ENCODE measurements at regions not wholly inside any gene's neighbourhood (a gene's known extent, or its start where the extent isn't known, plus 50 kb on each side); places are given as distances from the start of the nearest gene placed in this dataset.

DNA sequence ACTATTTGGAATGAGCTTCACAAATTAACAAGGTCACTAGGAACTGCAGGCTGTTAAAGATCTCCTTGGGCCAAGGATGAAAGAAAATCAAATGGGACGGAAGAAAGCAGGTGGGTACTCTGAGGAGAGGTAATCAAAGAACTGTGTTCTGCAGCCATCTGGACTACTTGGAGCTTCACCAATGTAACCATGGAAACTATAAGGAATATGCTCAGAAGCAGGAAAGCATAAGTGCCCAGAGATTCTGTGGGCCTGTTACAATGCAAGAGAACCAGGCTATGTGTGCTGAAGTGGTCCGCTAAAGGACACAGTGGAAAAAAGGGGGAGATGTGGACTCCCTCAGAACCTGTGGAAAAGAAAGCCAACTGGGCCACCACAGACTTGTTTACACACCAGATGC lies 238.5 kb downstream of the PTGER3 start:
- TF ChIP-seq, protein P1, sequence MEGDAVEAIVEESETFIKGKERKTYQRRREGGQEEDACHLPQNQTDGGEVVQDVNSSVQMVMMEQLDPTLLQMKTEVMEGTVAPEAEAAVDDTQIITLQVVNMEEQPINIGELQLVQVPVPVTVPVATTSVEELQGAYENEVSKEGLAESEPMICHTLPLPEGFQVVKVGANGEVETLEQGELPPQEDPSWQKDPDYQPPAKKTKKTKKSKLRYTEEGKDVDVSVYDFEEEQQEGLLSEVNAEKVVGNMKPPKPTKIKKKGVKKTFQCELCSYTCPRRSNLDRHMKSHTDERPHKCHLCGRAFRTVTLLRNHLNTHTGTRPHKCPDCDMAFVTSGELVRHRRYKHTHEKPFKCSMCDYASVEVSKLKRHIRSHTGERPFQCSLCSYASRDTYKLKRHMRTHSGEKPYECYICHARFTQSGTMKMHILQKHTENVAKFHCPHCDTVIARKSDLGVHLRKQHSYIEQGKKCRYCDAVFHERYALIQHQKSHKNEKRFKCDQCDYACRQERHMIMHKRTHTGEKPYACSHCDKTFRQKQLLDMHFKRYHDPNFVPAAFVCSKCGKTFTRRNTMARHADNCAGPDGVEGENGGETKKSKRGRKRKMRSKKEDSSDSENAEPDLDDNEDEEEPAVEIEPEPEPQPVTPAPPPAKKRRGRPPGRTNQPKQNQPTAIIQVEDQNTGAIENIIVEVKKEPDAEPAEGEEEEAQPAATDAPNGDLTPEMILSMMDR (IDR thresholded peaks at IDR 0.05; ENCODE audit: insufficient read depth, low read length): no peak

DNA sequence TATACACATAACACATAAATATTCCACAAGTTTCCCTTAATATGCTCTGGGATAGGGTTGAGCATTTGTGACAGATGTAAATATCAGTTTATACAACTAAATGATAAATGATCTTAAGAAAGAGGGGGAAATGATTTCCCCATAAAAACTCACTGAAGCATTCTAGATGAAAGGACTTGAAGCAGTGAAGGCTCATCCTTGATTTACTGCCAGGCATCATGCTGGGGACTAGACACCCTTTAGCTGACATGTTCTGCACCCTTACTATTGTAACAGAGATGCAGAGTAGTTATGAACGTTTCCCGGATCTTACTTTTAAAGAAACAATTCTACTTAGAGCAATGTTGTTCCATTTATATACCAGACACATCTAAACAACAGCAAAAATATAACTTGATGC lies 235.8 kb downstream of the PTGER3 start:
- DNase-seq (ENCODE audit: low read depth): no peak
- TF ChIP-seq, protein P1 (IDR thresholded peaks at IDR 0.05; ENCODE audit: insufficient read depth, low read length): no peak
- H3K4me3 ChIP-seq (ENCODE audit: low read depth, low read length): no peak overlapping the region

More for the DNA sequence above, 238.5 kb downstream of the PTGER3 start:
- DNase-seq (ENCODE audit: low read depth): no peak
- H3K4me3 ChIP-seq (ENCODE audit: low read depth, low read length): no peak overlapping the region

DNA sequence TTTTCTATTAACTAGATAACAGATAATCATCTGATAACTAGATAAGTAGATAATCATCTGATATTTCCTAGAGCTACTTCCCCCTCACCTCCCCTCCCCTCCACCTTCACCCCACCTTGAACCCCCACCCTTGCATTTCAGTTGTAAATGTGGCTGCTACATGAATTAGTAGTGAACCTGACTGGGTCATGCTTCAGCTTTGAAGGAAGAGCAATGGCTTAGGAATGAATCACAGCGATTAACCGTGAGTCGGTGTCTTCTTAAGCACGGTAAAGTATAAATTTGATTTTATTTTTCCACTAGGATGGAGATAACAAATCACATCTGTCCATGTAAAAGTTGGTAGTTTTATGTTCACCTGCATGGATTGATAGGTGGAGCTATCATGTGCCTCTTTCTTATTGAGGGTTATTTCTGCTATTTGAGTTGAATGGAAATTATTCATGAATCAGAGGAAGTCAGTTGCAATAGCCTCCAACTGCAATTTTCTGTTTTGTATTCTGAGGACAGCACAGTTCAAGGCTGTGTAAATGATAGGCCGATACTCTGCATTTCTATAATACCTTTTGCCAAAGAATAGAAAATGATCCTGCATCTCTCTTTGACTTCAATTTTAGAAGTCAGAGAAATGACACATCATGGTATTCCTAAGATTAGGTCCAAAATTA lies 235.0 kb downstream of the PTGER3 start:
- no peak overlapping the region for H3K4me3 ChIP-seq (ENCODE audit: low read depth, low read length)
- TF ChIP-seq, protein P1 (IDR thresholded peaks at IDR 0.05; ENCODE audit: insufficient read depth, low read length): no peak
- no peak for DNase-seq (ENCODE audit: low read depth)

DNA sequence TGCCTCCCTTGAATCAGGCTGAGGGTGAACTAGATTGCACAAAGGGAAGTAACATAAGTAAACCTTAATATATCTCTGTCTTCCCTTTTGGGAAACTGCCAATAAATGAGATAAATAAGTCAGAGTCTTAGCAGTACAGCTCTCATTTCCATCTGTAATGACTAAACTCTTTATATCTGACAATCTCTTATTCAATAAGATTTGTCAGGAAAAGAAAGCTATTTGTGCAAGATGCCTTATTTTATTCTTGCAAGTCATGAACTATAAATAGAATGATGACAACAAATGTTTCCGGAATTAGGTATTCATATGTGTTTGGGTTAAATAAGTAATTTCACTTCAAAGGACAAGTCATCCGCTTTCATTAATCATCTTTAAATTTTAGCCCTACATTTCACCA lies 229.2 kb downstream of the PTGER3 start:
- no peak overlapping the region for H3K4me3 ChIP-seq (ENCODE audit: low read depth, low read length)
- DNase-seq (ENCODE audit: low read depth): peak; percentile 85
- TF ChIP-seq, protein P1 (IDR thresholded peaks at IDR 0.05; ENCODE audit: insufficient read depth, low read length): no peak

DNA sequence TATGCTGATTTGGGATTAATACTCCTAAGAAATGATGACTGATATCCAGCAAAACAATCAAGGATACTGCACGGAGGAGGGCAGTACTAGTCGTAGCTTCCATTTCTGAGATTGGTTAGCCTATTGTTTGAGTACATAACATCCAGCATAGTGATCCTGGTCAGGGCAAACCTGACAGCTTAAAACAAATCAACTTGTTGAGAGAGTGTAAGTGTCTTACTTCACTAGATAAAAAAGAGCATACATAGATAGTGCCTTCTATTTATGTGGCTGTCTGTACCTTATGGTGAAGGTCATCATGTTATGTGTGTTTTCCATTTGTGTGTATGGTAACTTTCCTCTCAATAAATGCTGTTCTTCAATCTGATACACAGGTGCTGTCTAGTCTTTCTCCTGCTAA lies 228.4 kb downstream of the PTGER3 start:
- DNase-seq (ENCODE audit: low read depth): no peak
- H3K4me3 ChIP-seq (ENCODE audit: low read depth, low read length): no peak overlapping the region
- TF ChIP-seq, protein P1 (IDR thresholded peaks at IDR 0.05; ENCODE audit: insufficient read depth, low read length): no peak

DNA sequence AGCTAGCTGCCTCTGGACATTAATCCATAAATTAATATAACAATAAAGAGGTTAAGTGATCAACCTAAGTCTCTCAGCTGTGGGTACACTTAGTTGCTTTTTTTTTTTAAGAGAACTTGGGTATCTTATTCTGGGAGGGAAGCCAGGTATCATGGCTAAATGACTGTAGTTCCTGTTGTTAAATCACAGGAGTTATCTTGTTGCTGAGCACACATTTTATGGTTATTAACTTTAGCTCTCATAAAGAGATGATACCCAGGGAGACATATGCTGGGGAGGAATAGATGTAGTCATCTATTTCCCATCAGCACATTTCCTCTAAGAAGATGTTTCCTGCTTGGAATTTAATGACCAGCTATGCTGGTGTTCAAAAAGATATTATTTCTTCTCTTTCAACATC lies 227.8 kb downstream of the PTGER3 start:
- no peak overlapping the region for H3K4me3 ChIP-seq (ENCODE audit: low read depth, low read length)
- DNase-seq (ENCODE audit: low read depth): no peak
- TF ChIP-seq, protein P1 (IDR thresholded peaks at IDR 0.05; ENCODE audit: insufficient read depth, low read length): no peak

DNA sequence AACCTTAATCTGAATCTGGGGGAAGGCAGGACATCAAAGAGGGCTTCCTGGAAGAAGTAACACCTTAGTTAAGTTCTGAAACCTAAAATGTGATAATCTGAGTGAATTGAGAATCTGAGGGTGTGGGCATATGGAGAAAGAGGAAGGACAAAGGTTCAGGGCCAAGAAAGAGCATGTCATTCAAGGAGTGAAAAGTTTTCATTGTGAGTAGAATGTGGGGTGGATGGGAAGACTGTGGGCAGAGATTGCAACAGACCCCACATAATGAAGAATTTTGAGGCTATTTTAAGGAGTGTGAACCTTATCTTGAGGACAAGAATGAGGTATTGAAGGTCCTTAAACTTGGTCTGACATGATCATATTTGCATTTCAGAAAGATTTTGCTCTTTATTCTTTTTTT lies 227.2 kb downstream of the PTGER3 start:
- TF ChIP-seq, protein P1 (IDR thresholded peaks at IDR 0.05; ENCODE audit: insufficient read depth, low read length): no peak
- no peak for DNase-seq (ENCODE audit: low read depth)
- no peak overlapping the region for H3K4me3 ChIP-seq (ENCODE audit: low read depth, low read length)
